ENCODE measurements at regions not wholly inside any gene's neighbourhood (a gene's known extent, or its start where the extent isn't known, plus 50 kb on each side); places are given as distances from the start of the nearest gene placed in this dataset.

DNA sequence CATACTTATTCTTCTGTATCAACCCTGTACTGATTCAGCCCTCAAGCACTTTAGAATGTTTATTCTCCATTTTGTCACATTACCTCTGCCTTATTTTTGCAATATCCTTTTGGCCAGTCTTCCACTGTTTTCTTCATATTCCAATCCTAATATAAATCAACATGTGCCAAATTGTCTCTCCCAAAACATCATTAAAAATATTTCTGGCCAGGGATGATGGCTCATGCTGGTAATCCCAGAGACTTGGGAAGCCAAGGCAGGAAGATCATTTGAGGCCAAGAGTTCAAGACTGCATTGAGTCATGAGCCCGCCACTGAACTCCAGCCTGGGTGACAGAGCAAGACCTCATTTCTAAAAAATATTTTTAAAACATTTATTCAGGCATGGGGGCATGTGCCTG is 641.4 kb upstream of the CBLB start:
- TF ChIP-seq, protein P1, sequence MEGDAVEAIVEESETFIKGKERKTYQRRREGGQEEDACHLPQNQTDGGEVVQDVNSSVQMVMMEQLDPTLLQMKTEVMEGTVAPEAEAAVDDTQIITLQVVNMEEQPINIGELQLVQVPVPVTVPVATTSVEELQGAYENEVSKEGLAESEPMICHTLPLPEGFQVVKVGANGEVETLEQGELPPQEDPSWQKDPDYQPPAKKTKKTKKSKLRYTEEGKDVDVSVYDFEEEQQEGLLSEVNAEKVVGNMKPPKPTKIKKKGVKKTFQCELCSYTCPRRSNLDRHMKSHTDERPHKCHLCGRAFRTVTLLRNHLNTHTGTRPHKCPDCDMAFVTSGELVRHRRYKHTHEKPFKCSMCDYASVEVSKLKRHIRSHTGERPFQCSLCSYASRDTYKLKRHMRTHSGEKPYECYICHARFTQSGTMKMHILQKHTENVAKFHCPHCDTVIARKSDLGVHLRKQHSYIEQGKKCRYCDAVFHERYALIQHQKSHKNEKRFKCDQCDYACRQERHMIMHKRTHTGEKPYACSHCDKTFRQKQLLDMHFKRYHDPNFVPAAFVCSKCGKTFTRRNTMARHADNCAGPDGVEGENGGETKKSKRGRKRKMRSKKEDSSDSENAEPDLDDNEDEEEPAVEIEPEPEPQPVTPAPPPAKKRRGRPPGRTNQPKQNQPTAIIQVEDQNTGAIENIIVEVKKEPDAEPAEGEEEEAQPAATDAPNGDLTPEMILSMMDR (IDR thresholded peaks at IDR 0.05; ENCODE audit: low read length): no peak
- no peak for TF ChIP-seq EZH2 (IDR thresholded peaks at IDR 0.05; ENCODE audit: borderline replicate concordance, low read length)

Measured in OCI-LY1 (cell line).